Skeletal muscle tissue (tissue), 3 donors: ENCODE measurements at regions not wholly inside any gene's neighbourhood (a gene's known extent, or its start where the extent isn't known, plus 50 kb on each side); places are given as distances from the start of the nearest gene placed in this dataset.

ENCODE experiments used
- H3K27ac ChIP-seq: one replicate; pipeline ENCODE4 v1.7.0; 2013; ENCODE audit warnings: mild to moderate bottlenecking, low read depth, low read length, inconsistent platforms
- H3K27me3 ChIP-seq, 3 donors: one replicate each; pipeline ENCODE4 v1.7.0; 2013; ENCODE audit warnings: low read length in 3 of 3; ENCODE audit not compliant: control insufficient read depth in 3 of 3, insufficient read depth in 3 of 3
- H3K36me3 ChIP-seq, 3 donors: one replicate each; pipeline ENCODE4 v1.7.0; 2013; ENCODE audit warnings: low read length in 3 of 3; ENCODE audit not compliant: control insufficient read depth in 3 of 3, insufficient read depth in 3 of 3
- H3K4me1 ChIP-seq, 3 donors: one replicate each; pipeline ENCODE4 v1.7.0; 2013; ENCODE audit warnings: low read length in 3 of 3, mild to moderate bottlenecking in 3 of 3; ENCODE audit not compliant: control insufficient read depth in 3 of 3, insufficient read depth in 3 of 3
- H3K4me3 ChIP-seq, 3 donors: one replicate each; pipeline ENCODE4 v1.7.0; 2013; ENCODE audit warnings: low read length in 3 of 3
- H3K9ac ChIP-seq, 3 donors: one replicate each; pipeline ENCODE4 v1.7.0; 2013; ENCODE audit warnings: low read length in 3 of 3, mild to moderate bottlenecking in 3 of 3, moderate library complexity in 2 of 3, low read depth in 1 of 3
- H3K9me3 ChIP-seq, 3 donors: one replicate each; pipeline ENCODE4 v1.7.0; 2013; ENCODE audit warnings: low read length in 3 of 3; ENCODE audit not compliant: control insufficient read depth in 3 of 3
- donor health status: Osteomylitis.

GRCh38 chr18:65398347-65399075 lies 352.3 kb upstream of the CDH7 start:
- no peaks in the 10 kb centered on the region for H3K9me3 ChIP-seq
- H3K4me1 ChIP-seq, result no peaks in the 10 kb centered on the region

DNA sequence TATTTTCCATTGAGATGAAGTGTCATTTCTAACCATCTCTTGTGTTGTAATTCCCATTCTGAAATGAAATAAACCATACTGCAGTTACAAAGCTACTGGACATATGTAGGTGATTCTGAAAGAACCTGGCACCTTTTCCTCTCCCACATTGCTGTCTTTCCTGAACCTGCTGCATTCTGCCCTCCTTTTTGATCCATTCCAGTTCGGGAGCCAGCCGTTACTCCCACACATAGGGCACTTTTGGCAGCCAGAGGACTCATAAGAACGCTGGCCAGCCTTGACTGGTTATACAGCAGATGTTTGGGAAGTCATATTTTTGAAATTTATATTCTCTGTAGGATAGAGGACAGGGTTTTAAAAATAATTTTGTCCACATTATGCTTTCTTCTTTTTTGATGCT lies 369.8 kb upstream of the CDH7 start:
- H3K9me3 ChIP-seq, result no peaks in the 10 kb centered on the region
- H3K27ac ChIP-seq, result no peak overlapping the region
- H3K36me3 ChIP-seq, result no peaks in the 10 kb centered on the region
- H3K9ac ChIP-seq, result no peak overlapping the region
- no peaks in the 10 kb centered on the region for H3K27me3 ChIP-seq
- H3K4me1 ChIP-seq, result no peaks in the 10 kb centered on the region
- H3K4me3 ChIP-seq, result no peak overlapping the region

More at GRCh38 chr18:65398347-65399075, 352.3 kb upstream of the CDH7 start:
- no peak overlapping the region for H3K4me3 ChIP-seq
- H3K27ac ChIP-seq, result no peak overlapping the region
- H3K36me3 ChIP-seq, result no peaks in the 10 kb centered on the region
- H3K9ac ChIP-seq, result no peak overlapping the region
- no peaks in the 10 kb centered on the region for H3K27me3 ChIP-seq

DNA sequence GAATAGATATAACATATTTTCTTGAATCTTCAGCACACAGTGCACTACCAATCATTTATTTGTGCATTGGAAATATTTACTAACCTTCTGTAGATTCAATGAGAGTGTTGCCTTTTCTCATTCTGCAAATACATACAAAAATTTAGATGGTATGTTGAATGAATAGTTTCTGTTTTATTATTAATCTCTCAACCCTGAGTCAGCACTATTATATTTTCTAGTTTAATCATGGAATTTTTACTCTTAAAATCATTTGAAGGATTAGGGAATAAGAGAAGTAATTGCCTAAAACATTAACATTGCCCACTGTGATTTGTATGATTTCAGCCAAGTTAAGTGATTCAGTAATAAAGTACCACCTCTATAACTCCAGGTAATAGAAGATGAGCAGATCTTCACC lies 370.2 kb upstream of the CDH7 start:
- Histone ChIP-seq H3K9ac (no peak overlapping the region), H3K27me3 (no peaks in the 10 kb centered on the region), H3K36me3 (no peaks in the 10 kb centered on the region), H3K4me1 (no peaks in the 10 kb centered on the region), H3K27ac (no peak overlapping the region), H3K4me3 (no peak overlapping the region), H3K9me3 (no peaks in the 10 kb centered on the region)

DNA sequence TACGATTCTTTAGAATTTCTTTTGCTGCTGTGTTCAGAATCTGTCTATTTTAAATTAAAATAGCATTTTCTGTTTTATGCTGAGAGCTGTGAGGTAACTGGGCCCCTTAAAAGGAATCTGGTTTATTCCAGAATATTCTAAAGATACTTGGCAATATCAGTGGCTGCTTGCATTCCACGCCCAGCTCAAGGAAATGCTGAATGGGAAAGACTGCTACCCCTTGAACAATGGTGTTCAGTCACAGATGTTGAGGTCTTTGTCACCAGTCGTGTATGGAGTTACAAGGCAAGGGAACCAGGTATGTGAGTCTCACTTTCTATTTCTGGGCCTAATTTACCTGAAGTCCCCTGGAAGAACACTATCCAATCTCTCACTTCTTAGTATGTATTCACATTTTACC lies 377.9 kb upstream of the CDH7 start:
- no peaks in the 10 kb centered on the region for H3K27me3 ChIP-seq
- no peak overlapping the region for H3K4me3 ChIP-seq
- no peaks in the 10 kb centered on the region for H3K36me3 ChIP-seq
- H3K27ac ChIP-seq, result no peak overlapping the region
- H3K4me1 ChIP-seq, result no peaks in the 10 kb centered on the region
- H3K9me3 ChIP-seq, result no peaks in the 10 kb centered on the region
- no peak overlapping the region for H3K9ac ChIP-seq

DNA sequence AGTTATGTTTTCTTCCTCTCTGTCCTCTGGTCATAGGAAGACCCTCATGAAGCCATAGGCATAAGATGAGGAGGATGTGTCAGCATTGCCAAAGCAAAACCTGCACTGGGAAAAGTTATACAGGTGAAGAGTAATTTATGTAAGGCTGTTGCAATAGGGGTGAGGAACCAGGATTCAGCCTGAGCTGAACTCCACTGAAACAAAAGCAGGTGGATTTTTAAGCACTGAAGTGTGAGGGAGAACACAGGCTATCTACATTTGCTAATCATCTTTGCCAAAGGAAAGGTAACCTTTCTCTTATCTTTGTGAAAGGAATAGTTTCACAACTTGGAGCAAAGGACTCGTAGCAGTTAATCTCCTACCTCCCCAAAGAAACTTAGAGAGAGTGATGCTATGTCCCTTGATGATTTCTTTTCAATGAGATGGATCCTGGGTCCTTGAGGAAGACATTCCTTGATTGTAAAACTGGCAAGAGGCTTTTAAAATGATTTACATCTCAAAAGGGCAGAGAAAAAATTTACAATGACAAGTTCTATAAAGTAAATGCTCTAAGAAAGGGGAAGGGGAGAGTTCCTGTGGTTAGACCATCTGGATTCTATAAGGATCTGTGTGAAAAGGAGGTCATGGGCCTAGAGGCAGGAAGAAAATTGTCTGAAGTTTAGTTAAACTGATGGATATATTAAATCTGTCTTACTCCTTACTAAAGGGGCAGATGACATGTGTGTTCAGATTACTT lies 385.4 kb upstream of the CDH7 start:
- Histone ChIP-seq H3K36me3 (no peaks in the 10 kb centered on the region), H3K9ac (no peak overlapping the region), H3K27me3 (no peaks in the 10 kb centered on the region), H3K4me3 (no peak overlapping the region), H3K9me3 (no peaks in the 10 kb centered on the region), H3K4me1 (no peaks in the 10 kb centered on the region), H3K27ac (no peak overlapping the region)

DNA sequence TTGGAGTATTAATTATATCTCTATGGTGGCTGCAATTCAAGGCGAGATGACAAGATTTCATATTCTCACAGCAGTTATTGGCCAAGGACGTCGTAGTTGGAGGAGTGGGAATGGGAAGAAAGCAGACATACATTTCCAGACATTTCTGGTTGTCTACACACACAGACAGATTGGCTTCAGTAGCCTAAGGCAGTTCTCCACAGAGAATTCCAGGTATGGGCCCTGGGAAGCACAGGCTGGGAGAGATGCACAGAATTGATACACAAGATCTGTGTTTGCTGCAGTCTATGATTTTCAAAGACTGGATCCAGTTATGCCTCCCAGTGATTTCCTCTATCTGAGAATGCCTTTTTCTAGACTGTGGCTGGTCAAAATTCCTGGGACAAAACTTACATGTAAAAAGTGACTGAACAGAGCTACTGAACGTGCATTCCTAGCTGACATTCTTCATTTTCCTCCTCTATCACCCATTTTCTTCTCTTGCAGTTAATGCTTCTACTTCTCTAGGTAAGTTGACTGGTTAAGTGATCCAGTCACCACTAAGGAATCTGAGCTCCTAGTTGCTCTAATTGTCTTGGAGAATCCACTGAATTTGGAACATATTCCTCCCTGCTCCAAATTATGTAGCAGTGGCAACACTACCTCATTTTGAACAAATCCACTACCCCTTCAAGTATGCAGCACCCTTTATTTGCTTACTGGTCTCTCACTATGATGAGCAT lies 386.7 kb upstream of the CDH7 start:
- Histone ChIP-seq H3K27ac (no peak overlapping the region), H3K4me3 (no peak overlapping the region), H3K9me3 (no peaks in the 10 kb centered on the region), H3K27me3 (no peaks in the 10 kb centered on the region), H3K9ac (no peak overlapping the region), H3K4me1 (no peaks in the 10 kb centered on the region), H3K36me3 (no peaks in the 10 kb centered on the region)

GRCh38 chr18:65363011-65363410 lies 387.8 kb upstream of the CDH7 start:
- no peaks in the 10 kb centered on the region for H3K4me1 ChIP-seq
- H3K27me3 ChIP-seq, result no peaks in the 10 kb centered on the region
- no peak overlapping the region for H3K9ac ChIP-seq
- H3K27ac ChIP-seq, result no peak overlapping the region
- H3K4me3 ChIP-seq, result no peak overlapping the region
- H3K36me3 ChIP-seq, result no peaks in the 10 kb centered on the region
- no peaks in the 10 kb centered on the region for H3K9me3 ChIP-seq

DNA sequence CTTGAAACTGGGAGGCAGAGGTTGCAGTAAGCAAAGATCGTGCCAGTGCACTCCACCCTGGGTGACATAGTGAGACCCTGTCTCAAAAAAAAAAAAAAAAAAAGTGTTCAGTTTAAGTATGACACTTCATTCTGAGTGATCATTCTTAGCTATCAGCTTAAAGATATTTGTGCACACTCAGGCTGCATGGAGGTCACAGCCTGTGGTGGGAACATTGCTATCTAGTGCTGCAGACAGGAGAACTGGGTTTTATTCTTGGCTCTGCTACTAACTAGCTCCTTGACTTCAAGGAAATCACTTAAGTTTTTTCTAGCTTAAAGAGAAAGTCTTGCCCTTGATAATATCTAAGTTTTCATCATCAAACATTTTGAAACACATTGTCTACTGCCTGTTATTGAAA lies 391.3 kb upstream of the CDH7 start:
- no peaks in the 10 kb centered on the region for H3K27me3 ChIP-seq

GRCh38 chr18:65358306-65358705 lies 392.5 kb upstream of the CDH7 start:
- Histone ChIP-seq H3K36me3 (no peaks in the 10 kb centered on the region), H3K27me3 (no peaks in the 10 kb centered on the region), H3K9me3 (no peaks in the 10 kb centered on the region), H3K9ac (no peak overlapping the region), H3K27ac (no peak overlapping the region), H3K4me3 (no peak overlapping the region), H3K4me1 (no peaks in the 10 kb centered on the region)

More for the DNA sequence above, 391.3 kb upstream of the CDH7 start:
- Histone ChIP-seq H3K36me3 (no peaks in the 10 kb centered on the region), H3K27ac (no peak overlapping the region), H3K4me1 (no peaks in the 10 kb centered on the region), H3K9ac (no peak overlapping the region), H3K9me3 (no peaks in the 10 kb centered on the region), H3K4me3 (no peak overlapping the region)

DNA sequence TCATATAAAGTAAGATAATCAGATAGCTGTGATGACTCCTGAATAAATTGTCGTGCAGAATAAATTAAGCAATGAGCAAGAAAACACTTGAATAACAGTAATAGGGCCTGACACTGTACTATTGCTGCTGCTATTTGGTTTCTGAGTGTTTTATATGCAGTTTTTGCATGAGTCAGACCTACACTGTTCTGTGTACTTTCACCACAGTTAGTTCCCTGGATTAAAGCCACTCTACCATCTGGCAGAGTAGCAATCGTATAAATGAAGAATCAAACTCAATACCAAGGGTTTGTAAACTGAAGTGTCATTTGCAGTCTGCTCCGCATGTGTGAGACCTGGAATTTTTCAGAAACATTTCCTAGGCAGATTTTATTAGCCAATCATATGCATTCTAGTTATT lies 398.6 kb upstream of the CDH7 start:
- no peaks in the 10 kb centered on the region for H3K9me3 ChIP-seq
- no peak overlapping the region for H3K4me3 ChIP-seq
- H3K27me3 ChIP-seq, result no peaks in the 10 kb centered on the region

More for the DNA sequence above, 398.6 kb upstream of the CDH7 start:
- Histone ChIP-seq H3K36me3 (no peaks in the 10 kb centered on the region), H3K9ac (no peak overlapping the region), H3K27ac (no peak overlapping the region), H3K4me1 (no peaks in the 10 kb centered on the region)
